Panc1 (cell line): ENCODE measurements at regions not wholly inside any gene's neighbourhood (a gene's known extent, or its start where the extent isn't known, plus 50 kb on each side); places are given as distances from the start of the nearest gene placed in this dataset.

Experiments used
- POLR2AphosphoS5 ChIP-seq: IDR thresholded peaks from 2 replicates; pipeline ENCODE4 v1.6.1; 2012; ENCODE audit warnings: mild to moderate bottlenecking, low read depth, low read length, moderate library complexity
- TF ChIP-seq, protein P1 (sequence below): fragments of 450-650 bp; IDR thresholded peaks from 2 replicates; pipeline ENCODE4 v1.5.1; 2017; ENCODE audit warnings: mild to moderate bottlenecking

DNA sequence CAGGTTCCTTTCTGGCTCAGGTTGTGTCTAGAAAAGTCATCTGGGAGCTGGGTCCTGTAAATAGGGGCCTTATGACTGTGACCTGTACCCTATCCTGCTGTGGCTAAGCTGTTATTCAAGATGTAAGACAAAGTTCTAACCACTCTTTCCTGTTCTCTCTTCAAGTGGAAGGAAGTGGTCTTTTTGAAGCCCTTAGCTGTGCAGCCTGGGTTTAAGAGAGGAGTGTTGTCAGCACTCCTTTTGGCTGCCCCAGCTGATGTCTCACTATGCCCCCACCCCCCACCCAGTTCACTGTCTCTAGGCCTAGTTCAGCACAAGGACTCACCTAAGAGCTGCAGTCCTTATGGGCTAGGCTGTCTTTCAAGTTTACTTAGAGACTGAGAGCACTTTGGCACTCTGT is 1069.5 kb downstream of the FAM133A start:
- TF ChIP-seq POLR2AphosphoS5 = no peak
- TF ChIP-seq, protein P1, sequence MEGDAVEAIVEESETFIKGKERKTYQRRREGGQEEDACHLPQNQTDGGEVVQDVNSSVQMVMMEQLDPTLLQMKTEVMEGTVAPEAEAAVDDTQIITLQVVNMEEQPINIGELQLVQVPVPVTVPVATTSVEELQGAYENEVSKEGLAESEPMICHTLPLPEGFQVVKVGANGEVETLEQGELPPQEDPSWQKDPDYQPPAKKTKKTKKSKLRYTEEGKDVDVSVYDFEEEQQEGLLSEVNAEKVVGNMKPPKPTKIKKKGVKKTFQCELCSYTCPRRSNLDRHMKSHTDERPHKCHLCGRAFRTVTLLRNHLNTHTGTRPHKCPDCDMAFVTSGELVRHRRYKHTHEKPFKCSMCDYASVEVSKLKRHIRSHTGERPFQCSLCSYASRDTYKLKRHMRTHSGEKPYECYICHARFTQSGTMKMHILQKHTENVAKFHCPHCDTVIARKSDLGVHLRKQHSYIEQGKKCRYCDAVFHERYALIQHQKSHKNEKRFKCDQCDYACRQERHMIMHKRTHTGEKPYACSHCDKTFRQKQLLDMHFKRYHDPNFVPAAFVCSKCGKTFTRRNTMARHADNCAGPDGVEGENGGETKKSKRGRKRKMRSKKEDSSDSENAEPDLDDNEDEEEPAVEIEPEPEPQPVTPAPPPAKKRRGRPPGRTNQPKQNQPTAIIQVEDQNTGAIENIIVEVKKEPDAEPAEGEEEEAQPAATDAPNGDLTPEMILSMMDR = no peak
